B cell (primary cell): ENCODE measurements at regions not wholly inside any gene's neighbourhood (a gene's known extent, or its start where the extent isn't known, plus 50 kb on each side); places are given as distances from the start of the nearest gene placed in this dataset.

ENCODE experiments used
- ATAC-seq: fragments of 200-7000 bp; cut with Tn5 transposase; one replicate; pipeline ENCODE4 v1.10.0; 2021; ENCODE audit warnings: low read depth, mild to moderate bottlenecking, moderate number of reproducible peaks, moderate library complexity
- CTCF ChIA-PET: fragments of 350-600 bp; sonication (Branson Sonifier 250); formaldehyde crosslinking; loops from one replicate; lab custom pipeline; 2021; ENCODE audit warnings: antibody characterized with exemption, inconsistent platforms; lab: Charles Lee
- POLR2A ChIA-PET: fragments of 350-600 bp; sonication (Branson Sonifier 250); formaldehyde crosslinking; loops from one replicate; lab custom pipeline; 2021; ENCODE audit warnings: antibody characterized with exemption; lab: Charles Lee
- DNase-seq: peaks from one replicate; pipeline ENCODE4 v3.0.0; 2013
- H2AFZ ChIP-seq: 2 replicates; pipeline ENCODE4 v1.6.1; 2012; ENCODE audit warnings: mild to moderate bottlenecking, low read depth, low read length; ENCODE audit not compliant: insufficient read depth, poor library complexity, severe bottlenecking
- H3K27ac ChIP-seq, 2 donors: 1 replicate in 1 of 2; 2 replicates in 1 of 2; pipeline ENCODE4 v1.5.1; 2012 to 2013; ENCODE audit warnings: low read length in 2 of 2, mild to moderate bottlenecking in 2 of 2, moderate library complexity in 1 of 2
- H3K27me3 ChIP-seq, 4 experiments: fragments of 200-600 bp in 1 of 4; sonication (generic) in 1 of 4; replicated peaks in 1 of 4; 1 replicate in 2 of 4; 2 replicates in 2 of 4; pipeline versions ENCODE4 v1.6.1 to v1.7.0; 2013 to 2016; ENCODE audit warnings: low read length in 3 of 4, mild to moderate bottlenecking in 2 of 4, mixed read lengths in 1 of 4, moderate library complexity in 1 of 4; ENCODE audit not compliant: insufficient read depth in 4 of 4, control insufficient read depth in 3 of 4; ENCODE audit errors: control extremely low read depth in 1 of 4
- H3K36me3 ChIP-seq, 2 experiments: replicated peaks in 1 of 2; 1 replicate in 1 of 2; 2 replicates in 1 of 2; pipeline versions ENCODE4 v1.6.1 to v1.7.1; 2013; ENCODE audit warnings: low read length in 1 of 2; ENCODE audit not compliant: insufficient read depth in 2 of 2, control insufficient read depth in 1 of 2; ENCODE audit errors: control extremely low read depth in 1 of 2, extremely low read depth in 1 of 2
- H3K4me1 ChIP-seq, 2 donors: fragments of 200-600 bp in 1 of 2; sonication (generic) in 1 of 2; 1 replicate in 1 of 2; 2 replicates in 1 of 2; pipeline versions ENCODE4 v1.5.1 to v1.6.1; 2013 to 2017; ENCODE audit warnings: low read length in 2 of 2; ENCODE audit not compliant: control insufficient read depth in 2 of 2, insufficient read depth in 2 of 2
- H3K4me2 ChIP-seq: replicated peaks from 2 replicates; pipeline ENCODE3; 2012; ENCODE audit warnings: mild to moderate bottlenecking, low read depth, low read length; ENCODE audit not compliant: poor library complexity, severe bottlenecking
- H3K4me3 ChIP-seq, 5 experiments: fragments of 200-600 bp in 1 of 5; sonication (generic) in 1 of 5; 1 replicate in 3 of 5; 2 replicates in 2 of 5; pipeline versions ENCODE4 v1.5.1 to v1.7.0; 2011 to 2016; ENCODE audit warnings: low read length in 4 of 5, mild to moderate bottlenecking in 4 of 5, low read depth in 2 of 5, control low read depth in 1 of 5, moderate library complexity in 1 of 5; ENCODE audit not compliant: insufficient read depth in 1 of 5; ENCODE audit errors: control extremely low read depth in 1 of 5, extremely low read depth in 1 of 5
- H3K79me2 ChIP-seq: fragments of 200-600 bp; sonication (generic); one replicate; pipeline ENCODE4 v1.6.0; 2016; ENCODE audit warnings: low read length; ENCODE audit not compliant: control insufficient read depth, insufficient read depth
- H3K9ac ChIP-seq: fragments of 200-600 bp; sonication (generic); 2 replicates; pipeline ENCODE4 v1.6.1; 2017; ENCODE audit warnings: mild to moderate bottlenecking, low read length, moderate library complexity
- H3K9me3 ChIP-seq, 3 donors: one replicate each; pipeline versions ENCODE4 v1.6.1 to v1.7.1; 2013; ENCODE audit warnings: low read length in 2 of 3; ENCODE audit not compliant: control insufficient read depth in 2 of 3, insufficient read depth in 1 of 3; ENCODE audit errors: control extremely low read depth in 1 of 3
- H4K20me1 ChIP-seq: 2 replicates; pipeline ENCODE4 v1.6.0; 2012; ENCODE audit warnings: mild to moderate bottlenecking, low read length; ENCODE audit not compliant: insufficient read depth, control insufficient read depth, poor library complexity, severe bottlenecking
- H3K27ac Mint-ChIP-seq: one replicate; pipeline ENCODE4 v1.8.0; 2021; ENCODE audit warnings: mixed read lengths
- H3K27me3 Mint-ChIP-seq: one replicate; pipeline ENCODE4 v1.8.0; 2021; ENCODE audit warnings: mixed read lengths
- H3K4me1 Mint-ChIP-seq: one replicate; pipeline ENCODE4 v1.8.0; 2021; ENCODE audit warnings: mixed read lengths
- H3K4me3 Mint-ChIP-seq: one replicate; pipeline ENCODE4 v1.8.0; 2021; ENCODE audit warnings: mixed read lengths
- H3K9me3 Mint-ChIP-seq: one replicate; pipeline ENCODE4 v1.8.0; 2022; ENCODE audit warnings: mixed read lengths; ENCODE audit not compliant: insufficient read depth
- EZH2 ChIP-seq: IDR thresholded peaks from 2 replicates; pipeline ENCODE4 v1.6.1; 2012; ENCODE audit warnings: borderline replicate concordance, low read depth, mild to moderate bottlenecking, moderate library complexity, low read length; ENCODE audit not compliant: insufficient read depth, poor library complexity, severe bottlenecking
- WGBS: methylation state at CpG from one replicate; pipeline ENCODE4 v1.1.5; 2013; ENCODE audit warnings: missing lambda C conversion rate; ENCODE audit not compliant: insufficient coverage; 5-methylcytosine and 5-hydroxymethylcytosine counted together
- intact Hi-C: fragments of 100-400 bp; cut with micrococcal nuclease; formaldehyde crosslinking; loops from one replicate; pipeline ENCODE4 v1.10.0; 2022
- TF ChIP-seq, protein P1 (sequence below): fragments of 200-600 bp; IDR thresholded peaks from one replicate; pipeline ENCODE4 v1.8.0; 2022; ENCODE audit warnings: antibody characterized with exemption, mild to moderate bottlenecking

- no peaks in the 10 kb centered on the region for H3K36me3 ChIP-seq
- H3K27me3 Mint-ChIP-seq: no peaks in the 10 kb centered on the region
- POLR2A ChIA-PET: no interaction called here
- no peaks in the 10 kb centered on the region for H3K9me3 Mint-ChIP-seq
- DNase-seq (no peak), ATAC-seq (no peak)
- 90% methylated on average over 3 of the region's 6 CpGs for WGBS
- intact Hi-C loops: no loop called here
- no peak overlapping the region for H2AFZ ChIP-seq
- H3K4me3 ChIP-seq: no peak overlapping the region
- H3K4me1 ChIP-seq: no peaks in the 10 kb centered on the region
- no peak overlapping the region for H3K9ac ChIP-seq
- no peaks in the 10 kb centered on the region for H3K4me1 Mint-ChIP-seq
- no peak overlapping the region for H3K4me2 ChIP-seq
- no peaks in the 10 kb centered on the region for H3K27me3 ChIP-seq
- no peak overlapping the region for H3K27ac Mint-ChIP-seq
- no peaks in the 10 kb centered on the region for H3K9me3 ChIP-seq
- no peaks in the 10 kb centered on the region for H4K20me1 ChIP-seq
- no peak overlapping the region for H3K4me3 Mint-ChIP-seq
- no peaks in the 10 kb centered on the region for H3K79me2 ChIP-seq
- H3K27ac ChIP-seq: no peak overlapping the region
- TF ChIP-seq, protein P1, sequence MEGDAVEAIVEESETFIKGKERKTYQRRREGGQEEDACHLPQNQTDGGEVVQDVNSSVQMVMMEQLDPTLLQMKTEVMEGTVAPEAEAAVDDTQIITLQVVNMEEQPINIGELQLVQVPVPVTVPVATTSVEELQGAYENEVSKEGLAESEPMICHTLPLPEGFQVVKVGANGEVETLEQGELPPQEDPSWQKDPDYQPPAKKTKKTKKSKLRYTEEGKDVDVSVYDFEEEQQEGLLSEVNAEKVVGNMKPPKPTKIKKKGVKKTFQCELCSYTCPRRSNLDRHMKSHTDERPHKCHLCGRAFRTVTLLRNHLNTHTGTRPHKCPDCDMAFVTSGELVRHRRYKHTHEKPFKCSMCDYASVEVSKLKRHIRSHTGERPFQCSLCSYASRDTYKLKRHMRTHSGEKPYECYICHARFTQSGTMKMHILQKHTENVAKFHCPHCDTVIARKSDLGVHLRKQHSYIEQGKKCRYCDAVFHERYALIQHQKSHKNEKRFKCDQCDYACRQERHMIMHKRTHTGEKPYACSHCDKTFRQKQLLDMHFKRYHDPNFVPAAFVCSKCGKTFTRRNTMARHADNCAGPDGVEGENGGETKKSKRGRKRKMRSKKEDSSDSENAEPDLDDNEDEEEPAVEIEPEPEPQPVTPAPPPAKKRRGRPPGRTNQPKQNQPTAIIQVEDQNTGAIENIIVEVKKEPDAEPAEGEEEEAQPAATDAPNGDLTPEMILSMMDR: no peak
- TF ChIP-seq EZH2: no peak
- CTCF ChIA-PET: no interaction called here
These were observed 194.7 kb upstream of the TLL1 start for GRCh38 chr4:165678236-165678935.

DNA sequence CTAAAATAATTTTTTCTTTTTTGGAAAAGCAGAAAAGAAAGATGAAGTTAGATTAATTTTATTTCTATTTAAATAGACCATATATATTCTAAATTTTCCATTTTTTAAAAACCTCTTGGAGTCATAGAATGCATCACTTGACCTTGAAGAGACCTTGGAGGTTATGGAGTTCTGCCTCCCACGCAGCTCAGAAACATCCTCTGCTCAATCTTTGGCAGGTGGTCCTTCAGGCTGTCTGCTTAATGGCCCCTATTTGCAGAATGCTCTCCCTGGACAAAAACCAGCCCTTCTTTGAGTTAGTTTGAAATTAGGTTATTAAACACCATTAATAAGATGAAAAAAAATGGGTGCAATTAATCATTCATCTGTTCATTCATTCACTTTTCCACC lies 194.1 kb upstream of the TLL1 start:
- no peak overlapping the region for H3K9ac ChIP-seq
- POLR2A ChIA-PET: no interaction called here

More for the DNA sequence above, 194.1 kb upstream of the TLL1 start:
- H3K4me1 ChIP-seq: no peaks in the 10 kb centered on the region
- no peak for TF ChIP-seq EZH2
- TF ChIP-seq, protein P1: no peak
- H3K4me2 ChIP-seq: no peak overlapping the region
- Mint-ChIP-seq H3K9me3 (no peaks in the 10 kb centered on the region), H3K27ac (no peak overlapping the region), H3K4me3 (no peak overlapping the region), H3K4me1 (no peaks in the 10 kb centered on the region), H3K27me3 (no peaks in the 10 kb centered on the region)
- CTCF ChIA-PET: no interaction called here
- no peaks in the 10 kb centered on the region for H4K20me1 ChIP-seq
- intact Hi-C loops: no loop called here
- no peaks in the 10 kb centered on the region for H3K9me3 ChIP-seq
- H2AFZ ChIP-seq: no peak overlapping the region
- H3K36me3 ChIP-seq: no peaks in the 10 kb centered on the region
- no peaks in the 10 kb centered on the region for H3K27me3 ChIP-seq
- DNase-seq (no peak), ATAC-seq (no peak)
- no CpG with 5 or more reads among the region's 1 CpG for WGBS
- no peak overlapping the region for H3K4me3 ChIP-seq
- no peaks in the 10 kb centered on the region for H3K79me2 ChIP-seq
- no peak overlapping the region for H3K27ac ChIP-seq
